RWPE1 (cell line): ENCODE measurements at regions not wholly inside any gene's neighbourhood (a gene's known extent, or its start where the extent isn't known, plus 50 kb on each side); places are given as distances from the start of the nearest gene placed in this dataset.

ENCODE experiments used
- CTCF ChIA-PET: fragments of 350-600 bp; sonication (Branson Sonifier 250); formaldehyde crosslinking; extraction: SDS; loops from one replicate; lab custom pipeline; 2021; lab: Yijun Ruan, JAX
- POLR2A ChIA-PET: fragments of 400-600 bp; formaldehyde crosslinking; extraction: SDS; loops from one replicate; lab custom pipeline; 2020; ENCODE audit warnings: antibody characterized with exemption; ENCODE audit not compliant: low non-redundant PET; lab: Yijun Ruan, JAX
- DNase-seq: peaks from one replicate; pipeline ENCODE4 v3.0.0; 2012; ENCODE audit warnings: low spot score
- H3K27ac ChIP-seq: fragments of 450-650 bp; 2 replicates; pipeline ENCODE4 v1.5.1; 2017
- TF ChIP-seq, protein P1 (sequence below): fragments of 450-650 bp; conservative IDR thresholded peaks from 2 replicates; pipeline ENCODE4 v1.5.1; 2017; ENCODE audit warnings: low read depth, mild to moderate bottlenecking

DNA sequence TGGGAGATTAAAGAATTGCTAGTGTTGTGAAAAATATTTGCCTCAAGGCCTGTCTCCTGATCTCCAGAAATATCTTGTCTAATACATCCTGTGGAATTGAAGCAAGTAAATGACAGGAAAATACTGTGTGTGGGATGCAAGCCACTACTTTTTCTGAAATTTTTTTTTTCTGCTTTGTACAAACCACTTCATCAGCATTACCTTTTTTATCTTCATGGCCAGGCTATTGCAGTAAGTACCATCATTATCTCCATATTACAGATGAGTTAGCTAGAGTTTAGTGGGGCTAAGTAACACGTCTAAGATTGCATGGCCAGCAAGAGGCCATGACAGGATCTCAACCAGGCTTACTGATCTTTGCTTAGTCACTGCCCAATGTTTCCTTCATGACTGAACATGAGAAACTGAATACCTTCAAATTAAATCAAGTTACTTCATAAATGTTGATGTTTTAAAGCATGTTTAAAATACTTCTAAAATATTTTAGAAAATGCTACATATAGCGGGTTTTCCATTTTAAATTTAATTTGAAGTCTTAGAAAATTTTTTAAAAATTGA, 273.7 kb downstream of the SLC6A15 start:
- POLR2A ChIA-PET: no interaction called here
- DNase-seq: no peak
- CTCF ChIA-PET: interaction anchor here (0.6 to 1.3 kb wide), 3 partner anchors 68 to 1372 kb away, joined by 5 to 6 read pairs (median 6); no protein-coding TSS in a partner anchor
- TF ChIP-seq, protein P1, sequence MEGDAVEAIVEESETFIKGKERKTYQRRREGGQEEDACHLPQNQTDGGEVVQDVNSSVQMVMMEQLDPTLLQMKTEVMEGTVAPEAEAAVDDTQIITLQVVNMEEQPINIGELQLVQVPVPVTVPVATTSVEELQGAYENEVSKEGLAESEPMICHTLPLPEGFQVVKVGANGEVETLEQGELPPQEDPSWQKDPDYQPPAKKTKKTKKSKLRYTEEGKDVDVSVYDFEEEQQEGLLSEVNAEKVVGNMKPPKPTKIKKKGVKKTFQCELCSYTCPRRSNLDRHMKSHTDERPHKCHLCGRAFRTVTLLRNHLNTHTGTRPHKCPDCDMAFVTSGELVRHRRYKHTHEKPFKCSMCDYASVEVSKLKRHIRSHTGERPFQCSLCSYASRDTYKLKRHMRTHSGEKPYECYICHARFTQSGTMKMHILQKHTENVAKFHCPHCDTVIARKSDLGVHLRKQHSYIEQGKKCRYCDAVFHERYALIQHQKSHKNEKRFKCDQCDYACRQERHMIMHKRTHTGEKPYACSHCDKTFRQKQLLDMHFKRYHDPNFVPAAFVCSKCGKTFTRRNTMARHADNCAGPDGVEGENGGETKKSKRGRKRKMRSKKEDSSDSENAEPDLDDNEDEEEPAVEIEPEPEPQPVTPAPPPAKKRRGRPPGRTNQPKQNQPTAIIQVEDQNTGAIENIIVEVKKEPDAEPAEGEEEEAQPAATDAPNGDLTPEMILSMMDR: no peak
- H3K27ac ChIP-seq: no peak overlapping the region

GRCh38 chr12:84637926-84638325, 274.7 kb downstream of the SLC6A15 start:
- no peak for DNase-seq
- TF ChIP-seq, protein P1: no peak
- no peak overlapping the region for H3K27ac ChIP-seq
- POLR2A ChIA-PET: no interaction called here
- CTCF ChIA-PET: interaction anchor here (0.6 to 1.3 kb wide), 3 partner anchors 10 to 204 kb away, joined by 3 to 6 read pairs (median 5); no protein-coding TSS in a partner anchor

- H3K27ac ChIP-seq: no peak overlapping the region
- POLR2A ChIA-PET: no interaction called here
- no peak for DNase-seq
- TF ChIP-seq, protein P1: no peak
- CTCF ChIA-PET: no interaction called here
Observed at GRCh38 chr12:84636801-84637290, 275.8 kb downstream of the SLC6A15 start.

- DNase-seq: no peak
- TF ChIP-seq, protein P1: no peak
- POLR2A ChIA-PET: no interaction called here
- CTCF ChIA-PET: interaction anchor here (0.7 kb wide), 1 partner anchor 326 kb away, joined by 3 read pairs; no protein-coding TSS in a partner anchor
- no peak overlapping the region for H3K27ac ChIP-seq
Observed at GRCh38 chr12:84634526-84634925, 278.1 kb downstream of the SLC6A15 start.

DNA sequence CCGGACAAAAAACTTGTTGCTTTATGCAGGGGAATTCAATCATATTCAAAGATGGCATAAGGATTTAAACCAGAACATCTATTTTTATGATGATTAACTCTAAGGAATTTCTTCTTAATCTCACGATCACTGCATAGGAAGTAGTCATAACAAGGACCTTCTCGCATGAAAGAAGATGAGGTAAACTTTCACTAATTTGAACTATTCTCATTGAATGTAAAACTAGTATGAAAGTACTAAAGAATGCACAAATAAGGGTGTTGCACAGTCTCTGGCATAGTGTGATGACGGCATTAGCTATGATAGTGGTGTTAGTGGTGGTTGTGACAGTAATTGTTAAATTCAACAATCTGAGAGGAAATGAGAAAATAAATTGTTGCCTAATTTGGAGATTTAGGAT, 280.0 kb downstream of the SLC6A15 start:
- DNase-seq: no peak
- no peak overlapping the region for H3K27ac ChIP-seq
- ChIA-PET POLR2A (no interaction called here), CTCF (no interaction called here)
- TF ChIP-seq, protein P1: no peak

DNA sequence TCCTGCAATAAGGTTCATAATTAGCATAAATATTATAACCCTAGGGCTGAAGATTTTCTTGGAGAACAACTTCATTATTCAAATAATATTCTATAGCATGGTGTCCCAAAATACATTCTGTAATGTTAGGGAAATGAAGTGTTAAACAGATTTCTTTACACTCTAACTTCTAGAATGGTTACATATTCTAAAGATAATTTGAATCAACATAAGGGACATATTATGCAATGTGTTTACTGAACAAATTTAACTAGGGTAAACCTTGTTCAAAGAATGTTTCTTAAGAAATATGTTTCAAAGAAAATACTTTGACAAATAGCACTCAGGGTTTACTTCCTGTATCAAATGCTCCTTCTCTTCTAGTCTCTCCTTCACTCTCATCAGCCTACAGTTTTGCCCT, 281.6 kb downstream of the SLC6A15 start:
- ChIA-PET POLR2A (no interaction called here), CTCF (no interaction called here)
- no peak for DNase-seq
- H3K27ac ChIP-seq: no peak overlapping the region
- TF ChIP-seq, protein P1: no peak
